ENCODE measurements at regions not wholly inside any gene's neighbourhood (a gene's known extent, or its start where the extent isn't known, plus 50 kb on each side); places are given as distances from the start of the nearest gene placed in this dataset.

DNA sequence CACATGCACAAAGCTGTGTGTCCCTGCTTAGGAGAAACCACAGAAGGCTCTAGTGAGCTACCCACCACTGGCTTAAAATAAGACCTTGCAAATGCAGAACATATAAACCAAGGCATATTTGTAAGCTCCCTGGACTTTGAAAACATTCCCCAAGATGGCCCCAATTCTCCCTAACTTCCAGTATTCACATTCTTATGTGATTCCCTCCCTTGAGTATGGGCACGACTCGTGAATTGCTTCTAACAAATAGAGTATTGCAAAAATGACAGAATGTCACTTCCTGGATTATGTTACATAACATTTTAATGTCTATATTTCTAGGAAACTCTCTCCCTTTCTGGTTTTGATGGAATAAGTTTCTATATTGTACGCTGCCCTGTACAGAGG lies 131.8 kb upstream of the MCTP2 start:
- DNase-seq: peak; percentile 53

DNA sequence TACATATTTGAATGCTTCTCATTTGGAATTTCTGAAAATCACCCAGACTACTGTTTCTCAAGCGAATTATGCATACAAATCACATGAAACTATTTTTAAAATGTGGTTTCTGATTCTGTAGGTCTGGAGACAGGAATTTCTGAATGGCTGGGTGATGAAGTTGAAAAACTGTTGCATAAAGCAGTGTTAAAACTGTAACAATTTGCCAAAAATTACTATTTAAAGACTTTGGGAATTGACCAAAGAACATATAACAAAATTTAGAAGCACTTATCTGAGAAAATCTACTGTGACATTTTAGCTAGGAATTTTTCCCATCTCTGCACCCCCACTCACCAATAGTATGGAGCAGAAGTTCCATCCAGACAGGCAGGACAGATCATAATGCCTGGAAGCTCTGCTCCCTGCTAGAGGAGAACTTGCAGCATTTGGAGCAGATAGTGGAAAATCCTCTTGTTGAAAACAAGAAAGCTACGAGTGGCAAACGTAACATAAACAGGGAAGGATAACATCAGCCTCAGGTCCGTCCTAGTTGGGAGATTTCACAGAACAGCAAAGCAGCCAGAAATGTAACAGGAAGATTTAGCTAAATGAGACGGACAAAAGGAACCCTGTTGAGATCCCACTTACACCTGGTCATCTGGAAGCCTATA lies 132.3 kb upstream of the MCTP2 start:
- peak; percentile 94 for DNase-seq

DNA sequence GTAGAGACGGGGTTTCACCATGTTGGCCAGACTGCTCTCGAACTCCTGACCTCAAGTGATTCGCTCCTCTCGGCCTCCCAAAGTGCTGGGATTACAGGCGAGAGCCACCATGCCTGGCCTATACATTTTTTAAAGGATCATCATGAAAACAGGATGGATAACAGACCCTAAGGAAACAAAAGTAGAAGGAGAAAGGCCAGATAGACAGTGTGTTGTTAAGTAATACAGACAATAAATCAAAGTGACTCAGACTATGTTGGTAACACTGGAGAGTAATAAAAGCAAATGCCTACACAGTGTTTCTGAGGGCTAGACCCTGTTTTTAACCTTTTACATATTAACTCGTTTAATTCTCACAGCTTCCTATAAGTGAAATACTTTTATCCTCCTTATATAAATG lies 133.8 kb upstream of the MCTP2 start:
- peak; percentile 89 for DNase-seq

DNA sequence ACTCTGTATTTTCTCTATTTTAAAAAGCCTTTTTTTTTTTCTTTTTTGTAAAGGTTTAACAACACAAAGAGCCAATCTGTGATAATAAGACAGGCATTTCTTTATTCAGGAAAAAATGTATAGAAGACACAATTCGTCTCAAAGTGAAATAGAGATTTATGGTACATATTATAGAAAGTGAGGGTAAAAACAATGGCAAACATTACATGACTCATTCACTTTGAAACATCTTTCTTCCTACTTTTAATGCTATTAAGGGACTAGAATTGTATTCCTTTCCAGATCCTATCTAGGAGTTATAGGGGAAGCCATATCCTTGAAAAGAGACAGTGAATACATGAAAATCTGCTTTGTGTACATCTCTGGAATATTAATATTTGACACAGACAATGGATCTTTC lies 137.1 kb upstream of the MCTP2 start:
- DNase-seq: no peak

DNA sequence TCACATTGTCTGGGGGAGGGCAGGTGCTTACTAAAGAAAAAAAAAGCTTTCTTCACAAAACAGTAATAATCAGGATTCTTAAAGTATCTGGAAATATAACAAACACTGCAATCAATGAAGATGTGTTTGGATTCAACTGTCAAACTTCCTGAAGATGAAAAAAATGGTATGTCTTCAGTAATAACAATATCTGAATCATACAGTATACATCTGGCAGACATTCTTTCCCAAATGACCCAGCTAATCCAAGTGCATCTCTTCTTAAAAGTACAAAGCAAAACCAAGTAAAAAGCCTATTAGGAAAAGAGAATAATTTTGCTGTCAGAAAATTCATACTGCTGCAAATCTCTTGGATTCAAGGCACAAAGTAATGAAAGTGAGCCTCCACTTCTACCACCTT lies 145.0 kb upstream of the MCTP2 start:
- DNase-seq: peak; percentile 85

DNA sequence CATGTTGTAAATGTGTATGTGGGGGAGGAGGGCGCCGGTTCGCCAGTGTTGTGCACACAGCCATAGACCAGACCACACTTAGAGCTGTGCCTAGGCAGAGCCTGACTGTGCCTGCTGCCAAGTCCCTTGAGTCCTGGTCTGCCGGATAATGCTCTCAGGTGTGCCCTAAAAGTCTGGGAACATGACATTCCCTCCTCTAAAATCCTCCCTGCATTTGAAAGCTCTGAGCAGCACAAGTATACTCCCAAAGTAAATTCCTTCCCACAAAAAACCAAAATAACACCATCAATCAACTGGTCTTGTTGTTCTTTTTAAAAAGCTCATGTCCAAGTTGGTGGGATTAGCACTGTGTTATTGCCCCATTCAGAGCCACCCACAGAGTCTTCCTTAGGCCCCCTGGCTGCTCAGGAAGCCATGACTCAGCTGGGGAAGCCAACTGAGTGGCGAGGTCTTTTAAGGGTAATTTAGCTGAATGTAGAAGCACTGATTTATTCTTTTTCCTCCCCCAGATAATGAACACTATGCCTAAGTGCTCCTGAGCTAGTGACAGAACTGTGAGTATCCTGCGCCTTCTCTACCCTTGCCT lies 147.8 kb upstream of the MCTP2 start:
- peak; percentile 99 for DNase-seq

DNA sequence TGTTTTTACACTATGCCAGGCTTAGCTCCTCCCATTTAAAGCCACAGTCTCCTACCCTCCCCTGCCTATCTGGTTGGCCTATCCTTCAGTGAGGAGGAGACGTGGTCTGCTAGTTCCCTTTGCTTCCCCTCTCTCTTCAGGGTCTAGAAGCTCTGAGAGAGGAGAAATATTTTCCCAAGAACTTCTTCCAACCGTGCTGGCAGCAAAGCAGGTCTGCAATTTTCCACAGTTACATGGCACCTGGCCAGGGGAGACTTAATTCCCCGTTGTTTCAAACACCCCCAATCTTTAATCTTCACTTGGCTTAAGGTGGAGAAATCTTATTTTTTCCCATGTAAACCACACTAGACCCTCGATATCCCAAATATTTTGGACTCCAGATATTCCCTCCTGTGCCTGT lies 149.5 kb upstream of the MCTP2 start:
- no peak for DNase-seq

DNA sequence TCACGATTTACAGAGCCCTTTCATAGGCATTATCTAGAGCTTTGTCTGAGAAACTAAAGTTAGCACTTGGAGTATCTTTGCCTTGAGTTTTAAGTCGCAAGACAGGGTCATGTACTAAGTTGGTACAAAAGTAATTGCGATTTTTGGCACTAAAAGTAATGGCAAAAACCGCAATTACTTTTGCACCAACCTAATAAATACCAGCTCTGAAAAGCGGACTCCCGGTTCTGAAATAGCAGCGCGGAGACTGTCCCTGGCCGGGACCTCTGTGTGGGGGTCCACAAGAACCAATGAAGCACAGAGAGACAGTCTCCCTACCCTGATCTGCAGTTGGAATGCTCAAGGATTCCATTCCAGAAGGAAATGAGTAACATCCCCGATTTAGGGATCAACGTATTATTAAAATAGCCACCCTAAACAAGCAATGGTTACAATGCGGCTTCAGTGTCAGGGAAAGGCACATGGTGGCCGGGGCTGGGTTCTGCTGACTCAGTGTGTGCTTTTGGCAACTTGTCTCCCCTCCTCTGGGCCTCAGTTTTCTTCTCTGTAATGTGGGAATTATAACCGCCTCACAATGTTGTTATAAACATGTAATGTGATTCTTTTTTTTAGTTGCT lies 150.3 kb upstream of the MCTP2 start:
- no peak for DNase-seq

DNA sequence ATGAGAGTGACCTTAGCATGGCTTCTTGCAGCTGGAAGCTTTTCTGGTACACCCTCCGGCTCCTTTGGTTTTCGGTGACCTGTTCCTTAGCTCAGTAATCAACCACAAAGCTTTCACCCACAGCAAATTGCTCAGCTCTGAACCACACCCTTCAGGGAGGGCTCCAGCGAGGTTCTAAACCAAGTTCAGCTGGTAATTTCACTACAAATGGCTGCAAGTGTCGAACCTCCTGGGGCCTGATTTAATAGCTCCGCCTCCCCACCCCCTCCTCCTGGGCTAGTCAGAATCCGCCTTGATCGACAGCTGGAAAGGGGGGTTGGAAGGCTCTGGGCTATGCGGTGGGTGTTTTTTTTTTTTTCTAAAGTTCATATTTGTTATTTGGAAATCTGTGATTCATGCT lies 150.9 kb upstream of the MCTP2 start:
- peak; percentile 95 for DNase-seq

DNA sequence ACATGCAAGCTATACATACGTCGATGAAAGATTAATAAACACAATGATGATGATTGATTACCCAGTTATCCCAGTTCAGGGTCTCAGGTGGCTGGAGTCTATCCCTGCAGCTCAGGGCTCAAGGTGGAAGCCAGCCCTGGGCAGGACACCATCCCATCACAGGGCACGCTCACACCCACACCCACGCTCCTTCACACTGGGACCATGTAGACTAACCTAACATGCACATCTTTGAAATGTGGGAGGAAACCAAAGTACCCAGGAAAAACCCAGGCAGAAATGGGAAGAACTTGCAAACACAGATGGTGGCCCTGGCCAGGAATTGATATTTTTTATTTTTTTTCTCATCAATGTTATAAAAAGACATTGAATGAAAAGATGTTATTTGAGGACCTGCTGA lies 151.4 kb upstream of the MCTP2 start:
- DNase-seq: no peak

DNA sequence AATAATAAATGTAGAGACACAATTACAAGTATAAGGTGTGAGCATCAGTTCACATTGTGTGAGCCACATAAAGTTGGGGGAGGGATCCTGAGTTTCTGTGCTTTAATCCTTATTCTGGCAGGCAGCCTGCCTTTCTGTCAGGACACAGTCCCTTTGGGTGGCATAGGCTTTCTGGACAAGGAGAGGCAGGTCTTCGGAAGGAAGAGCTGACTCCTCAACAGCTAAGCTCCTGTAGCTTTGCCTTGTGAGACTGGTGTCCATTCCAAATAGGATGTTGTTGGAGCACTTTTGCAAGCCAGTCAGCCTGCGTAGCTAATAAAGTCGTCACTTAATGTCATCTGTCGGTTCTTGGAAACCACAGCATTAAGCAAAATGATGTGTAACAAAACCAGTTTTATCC lies 151.9 kb upstream of the MCTP2 start:
- no peak for DNase-seq

DNA sequence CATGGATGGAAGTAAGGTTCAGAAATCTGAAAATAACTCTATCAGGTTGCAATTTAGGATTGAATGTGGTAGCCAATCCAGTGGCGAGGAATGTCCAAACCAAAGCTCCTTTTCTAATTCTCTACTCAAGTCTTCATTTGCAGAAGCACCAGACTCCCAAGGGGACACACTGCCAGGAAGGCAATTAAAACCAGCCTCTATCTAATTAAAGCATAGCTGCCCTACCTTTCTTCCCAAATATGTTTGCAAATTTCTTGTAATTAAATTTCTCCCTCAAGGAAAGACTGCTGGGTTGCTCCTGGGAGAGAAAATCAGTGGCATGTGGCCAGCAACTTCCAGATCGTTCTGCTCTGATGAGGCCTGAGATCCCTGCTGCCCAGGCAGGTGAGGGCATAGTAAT lies 153.4 kb upstream of the MCTP2 start:
- DNase-seq: no peak

DNA sequence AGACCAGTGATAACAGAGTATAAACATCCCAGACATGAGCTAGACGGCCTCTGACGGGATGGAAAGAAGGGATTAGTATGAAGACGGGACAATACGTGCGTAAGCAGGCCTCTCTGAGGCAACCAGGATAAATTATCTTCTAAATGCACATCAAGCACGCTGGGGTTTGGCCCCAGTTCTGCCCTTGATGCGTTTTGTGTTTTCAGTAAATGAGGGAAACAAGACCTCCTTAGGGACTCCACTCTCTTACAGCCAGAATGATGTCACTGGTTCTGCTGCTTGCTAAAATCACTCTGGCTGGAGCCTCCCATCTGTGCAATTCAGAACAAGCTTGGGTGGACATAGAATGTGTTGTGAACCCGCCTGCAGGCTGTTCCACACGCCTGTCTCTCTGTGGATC lies 156.0 kb upstream of the MCTP2 start:
- DNase-seq: peak; percentile 82

DNA sequence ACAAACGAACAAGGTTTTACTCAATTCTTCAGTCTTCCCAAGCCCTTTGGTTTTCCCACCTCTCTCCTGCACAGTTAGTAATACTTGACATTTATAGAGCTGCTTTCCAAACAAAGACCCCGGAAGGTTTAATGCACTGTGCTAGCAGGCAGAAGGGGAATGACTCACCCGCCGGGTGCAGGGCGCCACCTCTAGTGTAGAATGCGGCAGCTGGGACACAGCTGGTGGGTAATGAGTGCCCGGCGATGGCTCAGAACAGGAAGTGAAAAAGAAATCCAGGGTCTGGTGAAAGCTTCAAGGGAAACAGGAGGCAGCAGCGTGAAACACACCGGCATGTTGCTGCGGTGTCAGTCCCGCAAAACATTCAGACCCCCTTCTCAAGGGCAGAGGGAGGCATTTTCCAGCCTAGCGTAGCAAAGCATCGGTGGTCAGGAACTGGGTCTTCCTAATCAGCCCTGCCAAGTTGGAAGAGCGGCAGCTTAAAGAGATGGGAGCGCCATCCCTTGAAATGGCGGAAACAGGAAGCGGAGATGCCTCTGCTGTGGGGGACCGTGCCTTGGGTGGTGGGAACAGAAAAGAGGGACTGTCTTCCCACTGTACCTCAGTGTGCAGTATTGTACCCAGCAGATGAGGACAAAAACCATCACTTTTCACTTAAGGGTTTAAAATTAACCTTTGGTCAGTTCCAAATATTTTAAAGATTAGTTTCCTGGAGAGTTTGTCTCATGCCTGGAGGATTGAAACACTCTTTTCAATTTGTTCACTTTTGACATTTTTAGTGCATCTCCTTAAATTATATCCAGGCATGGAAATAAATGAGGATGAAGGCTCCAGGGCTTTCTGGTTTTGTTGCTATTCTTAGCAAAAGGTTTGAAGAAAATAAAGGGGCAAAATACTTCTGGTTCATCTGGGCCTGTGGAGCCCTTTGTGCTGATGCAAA lies 160.7 kb upstream of the MCTP2 start:
- DNase-seq: peak; percentile 88

DNA sequence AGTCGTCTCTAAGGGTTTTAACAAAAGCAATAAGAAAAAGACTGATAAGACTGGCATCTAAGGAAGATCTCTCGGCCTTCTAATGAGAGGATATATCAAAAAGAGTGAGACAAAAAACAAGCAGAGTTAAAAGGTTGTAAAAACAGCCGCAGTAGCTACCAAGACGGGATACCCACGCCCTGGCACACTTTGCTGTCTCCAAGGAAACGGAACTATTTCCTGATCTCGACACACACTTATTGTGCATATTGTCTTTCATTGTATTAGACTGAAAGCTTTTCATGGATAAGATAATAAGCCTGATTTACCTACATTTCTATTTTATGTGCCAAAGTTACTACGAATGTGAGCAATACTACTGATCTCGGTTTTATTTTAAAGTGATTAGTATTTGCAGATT lies 161.5 kb upstream of the MCTP2 start:
- no peak for DNase-seq

DNA sequence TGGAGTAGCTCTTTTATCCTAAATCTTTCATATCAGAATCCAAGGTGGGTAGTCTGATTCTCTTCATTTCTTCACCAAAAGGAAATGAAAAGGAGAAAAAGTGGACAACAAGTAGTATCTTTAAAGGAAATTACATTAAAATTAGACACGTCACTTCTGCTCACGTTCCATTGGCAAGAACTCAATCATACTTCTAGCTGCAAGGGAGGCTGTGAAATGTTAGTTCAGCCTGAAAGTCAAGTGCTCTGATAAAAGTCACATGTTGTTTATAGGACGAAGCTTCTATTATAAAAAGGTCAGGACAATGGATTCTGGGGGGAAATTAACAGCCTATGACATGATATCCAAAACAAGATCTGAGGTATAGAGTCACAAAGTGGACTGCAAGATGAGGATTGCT lies 164.6 kb upstream of the MCTP2 start:
- DNase-seq: no peak

DNA sequence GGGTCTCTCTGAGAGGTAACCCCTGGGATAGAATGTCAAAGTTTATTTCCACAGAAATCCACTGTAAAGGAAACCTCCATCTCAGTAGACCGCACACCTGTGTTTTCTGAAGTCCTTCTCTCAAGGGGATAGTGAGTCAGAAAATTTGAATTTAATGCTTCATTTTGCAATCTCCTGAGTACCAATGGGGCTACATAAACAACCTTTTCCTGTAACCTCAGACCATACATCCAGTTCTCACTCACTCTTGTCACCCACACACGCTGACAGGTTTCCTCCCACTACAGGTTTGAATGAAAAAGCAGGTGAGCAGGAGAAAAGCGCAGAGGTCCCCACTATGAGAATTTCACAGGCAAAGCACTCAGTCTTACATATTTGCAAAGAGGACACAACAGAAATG lies 165.3 kb upstream of the MCTP2 start:
- peak; percentile 40 for DNase-seq

DNA sequence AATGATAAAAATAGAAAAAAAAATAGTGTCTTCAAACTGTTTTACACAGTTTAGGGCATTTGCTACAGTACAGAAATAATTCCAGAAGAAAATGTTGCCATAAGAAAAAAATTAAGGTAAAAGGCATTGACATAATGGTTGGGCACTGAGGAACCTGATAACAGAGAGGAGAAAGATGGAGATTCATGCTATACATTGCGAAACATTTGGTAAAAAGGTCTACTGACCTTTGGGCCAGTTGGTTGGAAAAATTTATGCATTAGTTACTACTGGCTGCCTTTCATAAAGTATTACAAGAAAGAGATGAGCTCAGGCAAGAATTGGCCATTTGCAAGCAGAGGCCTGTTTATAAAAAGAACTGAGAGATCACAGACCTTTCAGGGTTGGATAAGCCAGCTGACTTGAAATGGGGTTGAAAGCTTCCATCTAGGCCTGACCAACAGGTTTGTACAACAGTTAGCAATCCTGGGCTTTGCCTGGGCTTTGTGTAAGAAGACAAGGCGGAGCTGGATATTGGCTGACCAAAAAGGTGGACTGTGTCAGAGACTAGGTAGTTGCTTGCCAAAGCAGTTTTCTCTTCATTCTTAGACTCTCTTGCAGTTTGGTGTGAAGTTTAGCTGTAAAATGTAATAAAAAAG lies 166.6 kb upstream of the MCTP2 start:
- no peak for DNase-seq

DNA sequence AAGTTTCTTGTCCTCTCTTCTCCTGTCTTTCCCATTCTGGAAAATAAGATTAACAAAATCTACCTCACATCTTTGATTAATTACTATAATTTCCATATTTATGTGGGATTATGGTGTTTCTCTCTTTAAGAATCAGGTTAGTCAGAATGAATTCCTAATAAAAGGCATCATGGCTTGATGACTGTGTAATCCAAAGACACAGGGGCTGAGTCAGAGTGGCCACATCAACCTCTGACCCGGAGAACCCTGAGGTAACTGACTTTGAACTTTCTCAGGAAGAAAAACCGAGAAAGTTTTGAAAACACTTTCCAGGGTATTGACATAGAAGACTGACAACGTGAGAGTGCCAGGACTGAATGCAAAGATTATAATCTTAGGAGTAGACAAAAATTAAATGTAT lies 170.3 kb upstream of the MCTP2 start:
- DNase-seq: peak; percentile 32

DNA sequence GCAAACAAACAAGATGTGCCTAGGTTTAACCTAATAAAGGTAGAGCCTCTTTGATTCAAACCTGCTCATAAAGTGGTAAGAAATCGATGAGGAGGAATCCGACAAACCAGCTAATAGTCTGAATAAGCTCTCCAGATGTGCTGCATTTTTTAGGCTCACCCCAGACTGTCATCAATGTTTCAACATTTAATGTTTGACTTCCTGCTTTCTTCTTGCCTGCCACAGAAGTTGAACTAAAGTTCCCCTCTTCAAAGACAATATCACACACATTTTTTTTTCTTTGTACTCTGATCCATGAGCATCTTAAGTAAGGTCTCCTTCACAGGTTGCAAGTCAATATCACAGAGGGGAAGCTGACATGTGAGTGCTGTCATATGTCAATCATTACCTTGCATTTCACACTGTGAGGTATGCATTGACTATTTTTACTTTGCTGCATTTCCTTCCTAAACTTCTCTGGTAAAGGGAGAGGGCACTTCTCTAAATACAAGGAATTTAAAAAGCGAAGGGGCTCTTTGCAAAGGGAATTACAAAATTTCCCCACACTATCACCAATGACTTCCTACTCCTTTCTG lies 172.3 kb upstream of the MCTP2 start:
- peak; percentile 51 for DNase-seq

DNA sequence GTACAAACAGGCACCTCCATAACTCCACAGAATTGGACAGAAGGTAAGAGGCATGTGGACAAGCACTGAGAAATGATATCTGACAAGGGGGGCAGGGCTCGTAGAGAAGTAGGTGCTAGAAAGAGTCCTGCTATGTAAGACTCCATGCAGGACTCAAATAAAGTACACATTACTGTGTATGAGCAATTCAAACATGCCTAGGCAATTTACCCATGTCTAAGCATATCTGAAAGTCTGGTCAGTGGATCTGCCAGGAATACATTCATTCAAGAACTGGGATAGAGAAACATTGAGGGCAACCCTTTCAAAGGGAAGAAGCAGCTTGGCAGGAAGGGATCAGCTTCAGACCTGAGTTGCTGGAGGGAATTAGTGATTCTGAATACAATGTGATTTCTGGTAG lies 174.1 kb upstream of the MCTP2 start:
- no peak for DNase-seq

DNA sequence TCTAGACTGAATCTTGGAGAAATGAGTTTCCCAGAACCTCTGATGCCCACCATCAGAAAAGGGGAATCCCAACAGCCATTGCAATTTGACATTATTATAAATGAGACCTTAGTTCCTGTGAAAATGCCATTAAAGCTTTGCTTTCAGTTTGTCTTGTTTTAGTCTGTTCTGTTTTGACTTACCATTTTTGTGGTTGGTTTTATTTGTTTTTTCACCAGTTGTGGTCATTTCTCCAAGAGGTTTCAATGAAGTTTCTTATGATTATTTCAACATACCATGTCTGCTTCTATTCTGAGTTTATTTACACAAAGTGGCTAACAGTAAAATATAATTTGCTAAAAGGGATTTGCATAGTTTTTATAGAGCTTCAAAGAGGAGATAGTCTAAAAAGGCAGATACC lies 175.0 kb upstream of the MCTP2 start:
- peak; percentile 81 for DNase-seq

DNA sequence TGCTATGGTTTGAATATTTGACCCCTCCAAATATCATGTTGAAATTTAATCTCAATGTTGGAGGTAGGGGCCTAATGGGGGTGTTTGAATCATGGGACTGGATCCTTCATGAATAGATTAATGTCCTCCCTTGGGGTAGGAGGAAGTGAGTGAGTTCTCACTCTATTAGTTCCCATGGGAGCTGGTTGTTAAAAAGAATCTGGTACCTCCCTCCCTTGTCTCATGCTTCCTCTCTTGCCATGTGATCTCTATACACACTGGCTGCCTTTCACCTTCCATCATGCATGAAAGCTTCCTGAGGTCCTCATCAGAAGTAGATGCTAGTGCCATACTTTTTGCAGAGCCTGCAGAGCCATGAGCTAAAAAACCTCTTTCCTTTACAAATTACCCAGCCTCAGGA lies 177.7 kb upstream of the MCTP2 start:
- no peak for DNase-seq

Measured in fibroblast of upper back skin (primary cell).